ENCODE measurements at regions not wholly inside any gene's neighbourhood (a gene's known extent, or its start where the extent isn't known, plus 50 kb on each side); places are given as distances from the start of the nearest gene placed in this dataset.

GRCh38 chr3:139870000-139870675 lies 64.8 kb upstream of the CLSTN2 start:
- Histone ChIP-seq H3K4me1 (ENCODE audit: control insufficient read depth, insufficient read depth, low read length) (no peaks in the 10 kb centered on the region), H3K9ac (ENCODE audit: low read depth, low read length) (no peak overlapping the region), H3K4me3 (ENCODE audit: low read depth, low read length) (no peak overlapping the region), H3K36me3 (ENCODE audit: control insufficient read depth, insufficient read depth, low read length) (no peaks in the 10 kb centered on the region), H3K9me3 (ENCODE audit: control insufficient read depth, insufficient read depth, low read length) (no peaks in the 10 kb centered on the region), H3K27ac (ENCODE audit: low read depth, low read length) (no peak overlapping the region), H3K27me3 (ENCODE audit: control insufficient read depth, insufficient read depth, low read length) (no peaks in the 10 kb centered on the region)

GRCh38 chr3:139868773-139869172 lies 66.2 kb upstream of the CLSTN2 start:
- no peak overlapping the region for H3K4me3 ChIP-seq (ENCODE audit: low read depth, low read length)
- no peaks in the 10 kb centered on the region for H3K27me3 ChIP-seq (ENCODE audit: control insufficient read depth, insufficient read depth, low read length)
- no peak overlapping the region for H3K27ac ChIP-seq (ENCODE audit: low read depth, low read length)
- no peaks in the 10 kb centered on the region for H3K9me3 ChIP-seq (ENCODE audit: control insufficient read depth, insufficient read depth, low read length)
- no peaks in the 10 kb centered on the region for H3K4me1 ChIP-seq (ENCODE audit: control insufficient read depth, insufficient read depth, low read length)
- H3K9ac ChIP-seq (ENCODE audit: low read depth, low read length) = no peak overlapping the region
- no peaks in the 10 kb centered on the region for H3K36me3 ChIP-seq (ENCODE audit: control insufficient read depth, insufficient read depth, low read length)

DNA sequence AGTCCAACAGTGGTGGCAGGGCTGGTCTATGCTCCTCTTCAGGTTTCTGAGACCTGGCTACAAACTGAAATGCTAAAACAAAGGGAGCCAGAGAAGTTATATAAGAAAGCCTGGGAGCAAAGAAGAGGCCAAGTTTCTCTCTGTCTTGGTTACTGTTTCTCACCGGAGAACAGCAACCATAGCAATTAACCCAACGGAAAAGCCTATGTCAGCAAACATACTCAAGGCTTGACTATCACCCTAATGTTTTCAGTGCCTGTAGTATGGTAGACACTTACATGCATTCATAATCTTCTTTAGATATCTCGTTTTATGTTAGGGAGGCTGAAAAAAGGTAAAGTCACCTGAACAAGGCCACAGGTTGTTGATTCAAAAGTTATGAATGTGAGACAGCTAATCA lies 86.3 kb upstream of the CLSTN2 start:
- Histone ChIP-seq H3K4me3 (ENCODE audit: low read depth, low read length) (no peak overlapping the region), H3K9ac (ENCODE audit: low read depth, low read length) (no peak overlapping the region), H3K27me3 (ENCODE audit: control insufficient read depth, insufficient read depth, low read length) (no peaks in the 10 kb centered on the region), H3K27ac (ENCODE audit: low read depth, low read length) (no peak overlapping the region), H3K36me3 (ENCODE audit: control insufficient read depth, insufficient read depth, low read length) (no peaks in the 10 kb centered on the region), H3K4me1 (ENCODE audit: control insufficient read depth, insufficient read depth, low read length) (no peaks in the 10 kb centered on the region; the same call in 1 of the 2 replicates), H3K9me3 (ENCODE audit: control insufficient read depth, insufficient read depth, low read length) (0 out of 2 replicates have a peak, but pooled peaks cover under 1% of the 10 kb centered on the region)

GRCh38 chr3:139846729-139847128 lies 88.3 kb upstream of the CLSTN2 start:
- Histone ChIP-seq H3K4me1 (ENCODE audit: control insufficient read depth, insufficient read depth, low read length) (no peaks in the 10 kb centered on the region; the same call in 1 of the 2 replicates), H3K9me3 (ENCODE audit: control insufficient read depth, insufficient read depth, low read length) (no peaks in the 10 kb centered on the region), H3K27me3 (ENCODE audit: control insufficient read depth, insufficient read depth, low read length) (no peaks in the 10 kb centered on the region), H3K9ac (ENCODE audit: low read depth, low read length) (no peak overlapping the region), H3K36me3 (ENCODE audit: control insufficient read depth, insufficient read depth, low read length) (no peaks in the 10 kb centered on the region), H3K4me3 (ENCODE audit: low read depth, low read length) (no peak overlapping the region), H3K27ac (ENCODE audit: low read depth, low read length) (no peak overlapping the region)

GRCh38 chr3:139839659-139840058 lies 95.3 kb upstream of the CLSTN2 start:
- Histone ChIP-seq H3K27me3 (ENCODE audit: control insufficient read depth, insufficient read depth, low read length) (no peaks in the 10 kb centered on the region), H3K4me1 (ENCODE audit: control insufficient read depth, insufficient read depth, low read length) (peaks cover 13% of the 10 kb centered on the region), H3K4me3 (ENCODE audit: low read depth, low read length) (no peak overlapping the region), H3K9ac (ENCODE audit: low read depth, low read length) (no peak overlapping the region), H3K9me3 (ENCODE audit: control insufficient read depth, insufficient read depth, low read length) (no peaks in the 10 kb centered on the region), H3K36me3 (ENCODE audit: control insufficient read depth, insufficient read depth, low read length) (no peaks in the 10 kb centered on the region), H3K27ac (ENCODE audit: low read depth, low read length) (no peak overlapping the region)

DNA sequence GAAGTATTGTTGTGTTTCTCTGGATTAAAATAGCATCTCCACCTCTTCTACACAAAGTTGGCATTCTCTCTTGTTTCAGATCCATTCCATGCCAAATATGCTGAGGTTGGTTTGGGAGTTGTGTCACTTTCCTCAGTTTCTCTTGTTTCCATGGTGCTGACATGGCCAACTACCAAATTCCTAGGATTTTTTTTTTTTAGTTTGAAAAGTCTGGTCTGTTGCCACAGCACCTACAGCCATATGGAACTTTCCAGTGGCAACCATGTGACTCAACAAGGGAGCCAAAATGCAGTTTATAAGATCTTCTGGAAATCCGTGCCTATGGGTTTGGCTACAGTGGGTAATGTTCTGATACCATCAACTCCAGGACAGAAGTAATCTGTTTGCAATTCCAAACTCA lies 96.0 kb upstream of the CLSTN2 start:
- H3K9me3 ChIP-seq (ENCODE audit: control insufficient read depth, insufficient read depth, low read length) = no peaks in the 10 kb centered on the region
- no peak overlapping the region for H3K9ac ChIP-seq (ENCODE audit: low read depth, low read length)

DNA sequence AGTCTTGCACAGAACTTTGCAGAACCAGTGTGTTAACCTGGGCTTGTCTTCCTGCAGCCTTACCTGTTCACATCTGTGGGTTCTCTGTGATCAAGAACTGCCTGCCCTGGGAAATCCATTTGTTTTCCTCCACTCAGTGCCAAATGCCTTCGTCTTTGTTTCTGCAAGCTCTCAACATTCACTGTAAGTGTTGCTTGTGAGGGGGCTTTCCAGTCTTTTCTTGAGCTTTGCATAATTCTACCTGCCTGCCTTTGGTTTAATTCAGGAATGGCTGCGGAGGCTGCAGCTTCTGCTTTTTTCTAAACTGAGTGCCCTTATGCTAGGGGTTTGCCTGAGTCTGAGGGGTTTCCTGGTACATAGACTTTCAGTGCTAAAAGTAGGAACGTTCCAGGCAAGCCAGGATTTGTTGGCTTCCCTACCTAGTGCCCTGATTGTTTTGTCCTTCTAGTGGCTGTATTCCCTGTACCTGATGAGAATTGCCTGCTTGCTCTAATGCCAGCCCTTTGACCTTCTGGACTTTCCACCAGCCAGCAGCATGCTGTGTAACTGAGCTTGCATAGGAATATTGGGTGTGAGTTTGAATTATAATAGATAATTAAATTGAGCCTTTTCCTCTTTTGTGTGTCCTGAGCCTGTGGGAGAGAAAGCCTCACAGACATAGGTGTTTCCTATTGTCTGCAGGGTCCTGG lies 96.6 kb upstream of the CLSTN2 start:
- Histone ChIP-seq H3K27ac (ENCODE audit: low read depth, low read length) (no peak overlapping the region), H3K4me1 (ENCODE audit: control insufficient read depth, insufficient read depth, low read length) (peaks cover 13% of the 10 kb centered on the region), H3K9ac (ENCODE audit: low read depth, low read length) (no peak overlapping the region), H3K4me3 (ENCODE audit: low read depth, low read length) (no peak overlapping the region), H3K27me3 (ENCODE audit: control insufficient read depth, insufficient read depth, low read length) (no peaks in the 10 kb centered on the region), H3K9me3 (ENCODE audit: control insufficient read depth, insufficient read depth, low read length) (no peaks in the 10 kb centered on the region), H3K36me3 (ENCODE audit: control insufficient read depth, insufficient read depth, low read length) (no peaks in the 10 kb centered on the region)

More for the DNA sequence above, 96.0 kb upstream of the CLSTN2 start:
- no peaks in the 10 kb centered on the region for H3K36me3 ChIP-seq (ENCODE audit: control insufficient read depth, insufficient read depth, low read length)
- H3K4me3 ChIP-seq (ENCODE audit: low read depth, low read length) = no peak overlapping the region
- H3K4me1 ChIP-seq (ENCODE audit: control insufficient read depth, insufficient read depth, low read length) = peaks cover 13% of the 10 kb centered on the region
- H3K27me3 ChIP-seq (ENCODE audit: control insufficient read depth, insufficient read depth, low read length) = no peaks in the 10 kb centered on the region
- H3K27ac ChIP-seq (ENCODE audit: low read depth, low read length) = no peak overlapping the region

GRCh38 chr3:139836698-139837464 lies 98.1 kb upstream of the CLSTN2 start:
- no peak overlapping the region for H3K4me3 ChIP-seq (ENCODE audit: low read depth, low read length)

DNA sequence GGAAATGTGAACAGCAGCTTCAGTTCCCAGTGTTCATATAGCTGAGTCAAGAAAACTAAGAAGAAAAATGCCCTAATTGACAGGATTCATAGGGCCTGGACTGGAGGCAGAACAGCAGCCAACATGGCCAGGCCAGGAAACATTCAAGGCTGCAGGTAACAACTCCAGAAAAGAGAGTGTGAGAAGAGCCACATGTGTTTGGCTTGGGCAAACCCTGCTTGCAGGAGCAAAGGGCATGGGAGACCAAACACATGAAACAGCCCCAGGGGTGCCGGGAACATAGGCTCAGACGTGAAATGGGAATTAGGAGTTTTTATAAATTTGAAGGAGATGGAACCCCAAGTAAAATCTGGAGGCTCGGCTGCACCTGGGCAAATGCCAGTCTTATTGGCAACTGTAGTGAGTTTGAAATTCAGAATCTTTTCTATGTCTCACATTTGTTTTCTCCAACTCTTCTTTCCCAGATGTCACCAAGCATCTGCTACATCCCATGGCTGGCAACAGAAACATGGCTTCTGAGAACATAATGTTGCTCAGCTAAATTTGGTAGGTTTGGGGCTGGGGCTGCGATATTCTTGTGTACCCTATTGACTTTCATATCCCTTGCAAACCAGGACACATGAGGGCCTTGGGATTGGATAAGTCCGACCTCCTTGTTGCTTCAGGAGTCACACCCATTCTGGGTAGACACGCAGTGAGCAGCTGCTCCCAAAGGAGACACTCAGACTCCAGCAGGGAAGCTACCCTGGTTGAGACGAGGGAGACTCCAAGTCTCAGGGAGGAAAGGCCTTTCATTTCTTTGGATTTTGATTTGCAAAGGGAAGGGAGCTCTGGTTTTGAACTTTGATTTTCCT lies 98.9 kb upstream of the CLSTN2 start:
- Histone ChIP-seq H3K27ac (ENCODE audit: low read depth, low read length) (no peak overlapping the region), H3K27me3 (ENCODE audit: control insufficient read depth, insufficient read depth, low read length) (no peaks in the 10 kb centered on the region), H3K4me1 (ENCODE audit: control insufficient read depth, insufficient read depth, low read length) (peaks cover 13% of the 10 kb centered on the region), H3K9me3 (ENCODE audit: control insufficient read depth, insufficient read depth, low read length) (no peaks in the 10 kb centered on the region), H3K36me3 (ENCODE audit: control insufficient read depth, insufficient read depth, low read length) (no peaks in the 10 kb centered on the region), H3K9ac (ENCODE audit: low read depth, low read length) (no peak overlapping the region), H3K4me3 (ENCODE audit: low read depth, low read length) (no peak overlapping the region)

More at GRCh38 chr3:139836698-139837464, 98.1 kb upstream of the CLSTN2 start:
- no peaks in the 10 kb centered on the region for H3K36me3 ChIP-seq (ENCODE audit: control insufficient read depth, insufficient read depth, low read length)
- no peak overlapping the region for H3K9ac ChIP-seq (ENCODE audit: low read depth, low read length)
- H3K27me3 ChIP-seq (ENCODE audit: control insufficient read depth, insufficient read depth, low read length) = no peaks in the 10 kb centered on the region
- H3K9me3 ChIP-seq (ENCODE audit: control insufficient read depth, insufficient read depth, low read length) = no peaks in the 10 kb centered on the region
- H3K4me1 ChIP-seq (ENCODE audit: control insufficient read depth, insufficient read depth, low read length) = peaks cover 13% of the 10 kb centered on the region
- H3K27ac ChIP-seq (ENCODE audit: low read depth, low read length) = no peak overlapping the region

GRCh38 chr3:139832998-139833397 lies 102.0 kb upstream of the CLSTN2 start:
- Histone ChIP-seq H3K27ac (ENCODE audit: low read depth, low read length) (no peak overlapping the region), H3K36me3 (ENCODE audit: control insufficient read depth, insufficient read depth, low read length) (no peaks in the 10 kb centered on the region), H3K4me1 (ENCODE audit: control insufficient read depth, insufficient read depth, low read length) (peaks cover 2% of the 10 kb centered on the region), H3K4me3 (ENCODE audit: low read depth, low read length) (no peak overlapping the region), H3K9ac (ENCODE audit: low read depth, low read length) (no peak overlapping the region), H3K9me3 (ENCODE audit: control insufficient read depth, insufficient read depth, low read length) (no peaks in the 10 kb centered on the region), H3K27me3 (ENCODE audit: control insufficient read depth, insufficient read depth, low read length) (no peaks in the 10 kb centered on the region)
